OCI-LY3 (cell line): ENCODE measurements at regions not wholly inside any gene's neighbourhood (a gene's known extent, or its start where the extent isn't known, plus 50 kb on each side); places are given as distances from the start of the nearest gene placed in this dataset.

Source experiments
- EZH2phosphoT487 ChIP-seq: fragments of 200-600 bp; shearing (Covaris generic); IDR thresholded peaks from 2 replicates; pipeline ENCODE4 v1.6.1; 2018; ENCODE audit warnings: antibody characterized with exemption, mixed run types, low read depth
- TF ChIP-seq, protein P1 (sequence below): fragments of 200-600, 300-600 bp; sonication (generic); IDR thresholded peaks from 2 replicates; pipeline ENCODE4 v1.5.1; 2014; ENCODE audit warnings: antibody characterized with exemption, low read length, low read depth

DNA sequence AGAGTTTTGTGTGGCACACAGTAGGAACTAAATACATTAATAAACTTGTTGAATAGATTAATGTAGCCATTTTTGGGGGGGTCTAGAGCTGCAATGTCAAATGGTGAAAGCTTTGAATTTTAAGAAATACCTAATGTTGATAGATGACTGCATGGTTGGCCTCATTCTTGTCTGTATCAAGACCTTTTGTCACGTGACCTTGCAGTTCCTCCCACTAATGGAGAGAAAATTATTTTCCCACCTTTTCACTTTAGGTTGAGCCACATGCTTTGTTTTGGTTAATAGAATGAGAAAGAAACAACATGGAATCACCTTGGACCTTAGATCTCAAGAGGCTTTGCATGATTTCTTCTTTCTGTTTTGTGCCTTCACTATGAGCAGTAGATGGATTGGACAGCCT lies 223.6 kb upstream of the DEPDC1 start:
- TF ChIP-seq, protein P1, sequence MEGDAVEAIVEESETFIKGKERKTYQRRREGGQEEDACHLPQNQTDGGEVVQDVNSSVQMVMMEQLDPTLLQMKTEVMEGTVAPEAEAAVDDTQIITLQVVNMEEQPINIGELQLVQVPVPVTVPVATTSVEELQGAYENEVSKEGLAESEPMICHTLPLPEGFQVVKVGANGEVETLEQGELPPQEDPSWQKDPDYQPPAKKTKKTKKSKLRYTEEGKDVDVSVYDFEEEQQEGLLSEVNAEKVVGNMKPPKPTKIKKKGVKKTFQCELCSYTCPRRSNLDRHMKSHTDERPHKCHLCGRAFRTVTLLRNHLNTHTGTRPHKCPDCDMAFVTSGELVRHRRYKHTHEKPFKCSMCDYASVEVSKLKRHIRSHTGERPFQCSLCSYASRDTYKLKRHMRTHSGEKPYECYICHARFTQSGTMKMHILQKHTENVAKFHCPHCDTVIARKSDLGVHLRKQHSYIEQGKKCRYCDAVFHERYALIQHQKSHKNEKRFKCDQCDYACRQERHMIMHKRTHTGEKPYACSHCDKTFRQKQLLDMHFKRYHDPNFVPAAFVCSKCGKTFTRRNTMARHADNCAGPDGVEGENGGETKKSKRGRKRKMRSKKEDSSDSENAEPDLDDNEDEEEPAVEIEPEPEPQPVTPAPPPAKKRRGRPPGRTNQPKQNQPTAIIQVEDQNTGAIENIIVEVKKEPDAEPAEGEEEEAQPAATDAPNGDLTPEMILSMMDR, result no peak
- TF ChIP-seq EZH2phosphoT487, result no peak
